ENCODE measurements at regions not wholly inside any gene's neighbourhood (a gene's known extent, or its start where the extent isn't known, plus 50 kb on each side); places are given as distances from the start of the nearest gene placed in this dataset.

DNA sequence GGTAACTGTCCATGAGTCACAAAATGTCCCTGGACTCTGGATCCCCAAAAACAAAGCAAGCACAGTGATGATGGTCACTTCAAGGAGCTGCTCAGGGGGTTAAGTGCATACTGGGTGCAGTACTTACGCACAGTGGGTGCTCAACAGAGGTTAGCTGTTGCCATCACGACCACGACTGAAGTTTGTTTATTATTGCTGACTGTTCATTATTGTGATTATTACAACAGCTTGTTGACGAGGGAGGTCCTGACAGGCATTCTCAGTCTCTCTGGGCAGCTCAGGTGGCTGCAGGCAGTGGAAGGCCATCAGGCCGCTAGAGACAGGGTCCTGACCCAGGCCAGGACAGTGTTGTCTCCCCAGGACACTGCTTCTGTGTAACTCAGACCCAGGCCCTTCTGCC is 418.8 kb downstream of the SHANK2 start:
- Histone ChIP-seq H4K20me1 (ENCODE audit: insufficient read depth) (no peaks in the 10 kb centered on the region), H3K9ac (no peak overlapping the region), H3F3A (replicated peaks; ENCODE audit: insufficient read depth) (no peaks in the 10 kb centered on the region), H3K4me2 (no peak overlapping the region), H3K4me3 (ENCODE audit: low read depth in 2 of 2, low read length in 1 of 2) (no peak overlapping the region), H3K27me3 (ENCODE audit: insufficient read depth) (no peaks in the 10 kb centered on the region), H3K79me2 (ENCODE audit: insufficient read depth) (no peaks in the 10 kb centered on the region), H3K27ac (ENCODE audit: low read depth in 2 of 2, low read length in 1 of 2) (no peak overlapping the region), H3K9me2 (no peaks in the 10 kb centered on the region), H3K9me3 (no peaks in the 10 kb centered on the region), H3K36me3 (replicated peaks in 1 of 2; ENCODE audit: control insufficient read depth in 1 of 2, insufficient read depth in 2 of 2, low read length in 1 of 2) (no peaks in the 10 kb centered on the region), H3K4me1 (ENCODE audit: control insufficient read depth in 1 of 2, insufficient read depth in 2 of 2, low read depth in 1 of 2, low read length in 1 of 2) (peaks cover 0 to 4% of the 10 kb centered on the region in 2 experiments; a peak in 1 of 4 replicates), H2AFZ (ENCODE audit: low read depth) (no peak overlapping the region)
- no peak for DNase-seq
- 21% methylated on average over 4 of the region's 5 CpGs for WGBS (ENCODE audit: low lambda C conversion rate)
- POLR2A ChIA-PET = no interaction called here
- CTCF ChIA-PET = interaction anchor here (0.9 to 5.4 kb wide), 2 partner anchors 19 to 21 kb away, joined by 3 to 34 read pairs; no protein-coding TSS in a partner anchor
- TF ChIP-seq RAD21 (IDR thresholded peaks at IDR 0.05; ENCODE audit: low read length) = no peak
- TF ChIP-seq, protein P1, sequence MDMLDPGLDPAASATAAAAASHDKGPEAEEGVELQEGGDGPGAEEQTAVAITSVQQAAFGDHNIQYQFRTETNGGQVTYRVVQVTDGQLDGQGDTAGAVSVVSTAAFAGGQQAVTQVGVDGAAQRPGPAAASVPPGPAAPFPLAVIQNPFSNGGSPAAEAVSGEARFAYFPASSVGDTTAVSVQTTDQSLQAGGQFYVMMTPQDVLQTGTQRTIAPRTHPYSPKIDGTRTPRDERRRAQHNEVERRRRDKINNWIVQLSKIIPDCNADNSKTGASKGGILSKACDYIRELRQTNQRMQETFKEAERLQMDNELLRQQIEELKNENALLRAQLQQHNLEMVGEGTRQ (IDR thresholded peaks at IDR 0.05; ENCODE audit: borderline replicate concordance, low read depth, low read length) = no peak
- TF ChIP-seq FOXM1 (IDR thresholded peaks at IDR 0.05; ENCODE audit: low read depth) = no peak
- no peak for TF ChIP-seq EP300 (IDR thresholded peaks at IDR 0.05; ENCODE audit: borderline replicate concordance in 1 of 2, low read depth in 1 of 2, low read length in 1 of 2)
- no peak for TF ChIP-seq JUND (IDR thresholded peaks at IDR 0.05)
- TF ChIP-seq NRF1 (IDR thresholded peaks at IDR 0.05; ENCODE audit: low read depth, low read length) = no peak
- no peak for TF ChIP-seq CHD2 (IDR thresholded peaks at IDR 0.05; ENCODE audit: low read length, partially characterized antibody)
- TF ChIP-seq RCOR1 (IDR thresholded peaks at IDR 0.05; ENCODE audit: low read length) = no peak

DNA sequence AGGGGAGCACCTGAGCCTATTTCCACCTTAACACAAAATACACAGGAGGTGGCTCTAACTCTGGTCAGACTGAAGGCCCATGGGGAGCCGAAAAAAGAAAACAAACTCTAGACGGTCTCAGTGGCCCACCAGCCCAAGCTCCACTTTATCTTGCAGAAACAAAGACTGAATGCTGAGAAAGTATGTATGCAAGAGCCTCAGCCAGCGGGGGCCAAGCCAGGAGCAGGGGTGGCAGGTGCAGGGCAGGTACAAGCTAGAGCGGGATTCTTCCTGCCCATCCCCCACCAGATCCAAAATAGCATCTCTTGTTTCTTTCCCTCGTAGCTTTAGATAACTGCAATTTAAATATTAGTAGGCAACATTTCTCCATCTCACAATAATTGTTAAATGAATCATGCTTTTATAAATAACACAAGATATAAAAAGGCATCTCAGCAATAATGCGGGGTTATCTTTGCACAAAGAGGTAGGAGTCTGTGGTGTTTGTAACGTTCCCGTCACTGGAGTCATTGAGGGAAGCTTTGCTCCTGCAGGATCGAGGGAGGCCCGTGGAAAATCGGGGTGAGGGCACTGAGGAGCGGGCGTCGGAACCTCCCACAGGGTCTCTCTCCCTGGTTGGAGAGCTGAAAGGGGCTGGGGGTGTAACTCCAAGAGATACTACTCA is 418.0 kb downstream of the SHANK2 start:
- Histone ChIP-seq H3K27me3 (ENCODE audit: insufficient read depth) (no peaks in the 10 kb centered on the region), H3K9me2 (no peaks in the 10 kb centered on the region), H3K27ac (ENCODE audit: low read depth in 2 of 2, low read length in 1 of 2) (no peak overlapping the region), H3K9me3 (no peaks in the 10 kb centered on the region), H3F3A (replicated peaks; ENCODE audit: insufficient read depth) (no peaks in the 10 kb centered on the region), H3K4me2 (no peak overlapping the region), H3K79me2 (ENCODE audit: insufficient read depth) (no peaks in the 10 kb centered on the region), H3K4me1 (ENCODE audit: control insufficient read depth in 1 of 2, insufficient read depth in 2 of 2, low read depth in 1 of 2, low read length in 1 of 2) (no peaks in the 10 kb centered on the region), H3K9ac (no peak overlapping the region), H3K36me3 (replicated peaks in 1 of 2; ENCODE audit: control insufficient read depth in 1 of 2, insufficient read depth in 2 of 2, low read length in 1 of 2) (no peaks in the 10 kb centered on the region), H3K4me3 (ENCODE audit: low read depth in 2 of 2, low read length in 1 of 2) (no peak overlapping the region), H2AFZ (ENCODE audit: low read depth) (no peak overlapping the region), H4K20me1 (ENCODE audit: insufficient read depth) (no peaks in the 10 kb centered on the region)
- DNase-seq = no peak
- ChIA-PET CTCF (interaction anchor here (0.8 to 5.4 kb wide), 2 partner anchors 11 to 20 kb away, joined by 3 to 34 read pairs; no protein-coding TSS in a partner anchor), POLR2A (interaction anchor here (1.4 kb wide), 1 partner anchor 8 kb away, joined by 3 read pairs; no protein-coding TSS in a partner anchor)
- 25% methylated on average over 14 of the region's 14 CpGs for WGBS (ENCODE audit: low lambda C conversion rate)
- no peak for TF ChIP-seq JUND (IDR thresholded peaks at IDR 0.05)
- no peak for TF ChIP-seq CHD2 (IDR thresholded peaks at IDR 0.05; ENCODE audit: low read length, partially characterized antibody)
- no peak for TF ChIP-seq NRF1 (IDR thresholded peaks at IDR 0.05; ENCODE audit: low read depth, low read length)
- no peak for TF ChIP-seq NFIC (IDR thresholded peaks at IDR 0.05; ENCODE audit: borderline replicate concordance)
- no peak for TF ChIP-seq SMC3 (IDR thresholded peaks at IDR 0.05; ENCODE audit: low read depth, low read length)
- TF ChIP-seq, protein P2, sequence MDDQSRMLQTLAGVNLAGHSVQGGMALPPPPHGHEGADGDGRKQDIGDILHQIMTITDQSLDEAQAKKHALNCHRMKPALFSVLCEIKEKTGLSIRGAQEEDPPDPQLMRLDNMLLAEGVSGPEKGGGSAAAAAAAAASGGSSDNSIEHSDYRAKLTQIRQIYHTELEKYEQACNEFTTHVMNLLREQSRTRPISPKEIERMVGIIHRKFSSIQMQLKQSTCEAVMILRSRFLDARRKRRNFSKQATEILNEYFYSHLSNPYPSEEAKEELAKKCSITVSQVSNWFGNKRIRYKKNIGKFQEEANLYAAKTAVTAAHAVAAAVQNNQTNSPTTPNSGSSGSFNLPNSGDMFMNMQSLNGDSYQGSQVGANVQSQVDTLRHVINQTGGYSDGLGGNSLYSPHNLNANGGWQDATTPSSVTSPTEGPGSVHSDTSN (IDR thresholded peaks at IDR 0.05) = no peak
- TF ChIP-seq, protein P3, sequence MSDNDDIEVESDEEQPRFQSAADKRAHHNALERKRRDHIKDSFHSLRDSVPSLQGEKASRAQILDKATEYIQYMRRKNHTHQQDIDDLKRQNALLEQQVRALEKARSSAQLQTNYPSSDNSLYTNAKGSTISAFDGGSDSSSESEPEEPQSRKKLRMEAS (IDR thresholded peaks at IDR 0.05; ENCODE audit: low read depth) = no peak
- no peak for TF ChIP-seq FOSL2 (IDR thresholded peaks at IDR 0.05; ENCODE audit: borderline replicate concordance, low read depth)
- TF ChIP-seq GATA2 (CRISPR knock-in tag; IDR thresholded peaks at IDR 0.05) = no peak
- no peak for TF ChIP-seq RCOR1 (IDR thresholded peaks at IDR 0.05; ENCODE audit: low read length)
- TF ChIP-seq TEAD4 (IDR thresholded peaks at IDR 0.05; ENCODE audit: borderline replicate concordance, insufficient read depth) = no peak
- TF ChIP-seq EZH2phosphoT487 (IDR thresholded peaks at IDR 0.05; ENCODE audit: borderline replicate concordance, low read depth) = no peak
- no peak for TF ChIP-seq MXI1 (IDR thresholded peaks at IDR 0.05; ENCODE audit: low read depth, low read length)
- TF ChIP-seq, protein P4, sequence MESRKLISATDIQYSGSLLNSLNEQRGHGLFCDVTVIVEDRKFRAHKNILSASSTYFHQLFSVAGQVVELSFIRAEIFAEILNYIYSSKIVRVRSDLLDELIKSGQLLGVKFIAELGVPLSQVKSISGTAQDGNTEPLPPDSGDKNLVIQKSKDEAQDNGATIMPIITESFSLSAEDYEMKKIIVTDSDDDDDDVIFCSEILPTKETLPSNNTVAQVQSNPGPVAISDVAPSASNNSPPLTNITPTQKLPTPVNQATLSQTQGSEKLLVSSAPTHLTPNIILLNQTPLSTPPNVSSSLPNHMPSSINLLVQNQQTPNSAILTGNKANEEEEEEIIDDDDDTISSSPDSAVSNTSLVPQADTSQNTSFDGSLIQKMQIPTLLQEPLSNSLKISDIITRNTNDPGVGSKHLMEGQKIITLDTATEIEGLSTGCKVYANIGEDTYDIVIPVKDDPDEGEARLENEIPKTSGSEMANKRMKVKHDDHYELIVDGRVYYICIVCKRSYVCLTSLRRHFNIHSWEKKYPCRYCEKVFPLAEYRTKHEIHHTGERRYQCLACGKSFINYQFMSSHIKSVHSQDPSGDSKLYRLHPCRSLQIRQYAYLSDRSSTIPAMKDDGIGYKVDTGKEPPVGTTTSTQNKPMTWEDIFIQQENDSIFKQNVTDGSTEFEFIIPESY (IDR thresholded peaks at IDR 0.05; ENCODE audit: borderline replicate concordance, low read depth) = no peak
- no peak for TF ChIP-seq MEF2A (IDR thresholded peaks at IDR 0.05; ENCODE audit: borderline replicate concordance, low read depth)
- TF ChIP-seq, protein P1 (IDR thresholded peaks at IDR 0.05; ENCODE audit: borderline replicate concordance, low read depth, low read length) = no peak
- TF ChIP-seq, protein P5, sequence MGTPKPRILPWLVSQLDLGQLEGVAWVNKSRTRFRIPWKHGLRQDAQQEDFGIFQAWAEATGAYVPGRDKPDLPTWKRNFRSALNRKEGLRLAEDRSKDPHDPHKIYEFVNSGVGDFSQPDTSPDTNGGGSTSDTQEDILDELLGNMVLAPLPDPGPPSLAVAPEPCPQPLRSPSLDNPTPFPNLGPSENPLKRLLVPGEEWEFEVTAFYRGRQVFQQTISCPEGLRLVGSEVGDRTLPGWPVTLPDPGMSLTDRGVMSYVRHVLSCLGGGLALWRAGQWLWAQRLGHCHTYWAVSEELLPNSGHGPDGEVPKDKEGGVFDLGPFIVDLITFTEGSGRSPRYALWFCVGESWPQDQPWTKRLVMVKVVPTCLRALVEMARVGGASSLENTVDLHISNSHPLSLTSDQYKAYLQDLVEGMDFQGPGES (IDR thresholded peaks at IDR 0.05; ENCODE audit: low read depth, low read length) = no peak
- no peak for TF ChIP-seq YY1 (IDR thresholded peaks at IDR 0.05; ENCODE audit: low read depth)

Measured in SK-N-SH (cell line).